ENCODE measurements at regions not wholly inside any gene's neighbourhood (a gene's known extent, or its start where the extent isn't known, plus 50 kb on each side); places are given as distances from the start of the nearest gene placed in this dataset.

- no peak overlapping the region for H3K27ac ChIP-seq
- H2AFZ ChIP-seq, result no peak overlapping the region
- no peaks in the 10 kb centered on the region for H3K4me1 ChIP-seq
- no peak overlapping the region for H3K9ac ChIP-seq
- no peaks in the 10 kb centered on the region for H3K9me3 ChIP-seq (ENCODE audit: control insufficient read depth, low read length)
- no peak overlapping the region for H3K4me3 ChIP-seq (ENCODE audit: low read depth, low read length)
- H3K79me2 ChIP-seq, result no peaks in the 10 kb centered on the region
- no peak overlapping the region for H3K4me2 ChIP-seq (ENCODE audit: low read length)
- H3K36me3 ChIP-seq (ENCODE audit: control insufficient read depth, insufficient read depth, low read length), result no peaks in the 10 kb centered on the region
- no peak for TF ChIP-seq CTCF (IDR thresholded peaks at IDR 0.05)
- H3K27me3 ChIP-seq (ENCODE audit: control insufficient read depth, insufficient read depth, low read length), result no peaks in the 10 kb centered on the region
Measured at GRCh38 chr7:22676385-22676784, 50.6 kb upstream of the IL6 start.

GRCh38 chr7:22675917-22676343 is 51.1 kb upstream of the IL6 start:
- H3K4me3 ChIP-seq (ENCODE audit: low read depth, low read length), result no peak overlapping the region
- H3K9ac ChIP-seq, result no peak overlapping the region
- H3K27me3 ChIP-seq (ENCODE audit: control insufficient read depth, insufficient read depth, low read length), result no peaks in the 10 kb centered on the region
- no peaks in the 10 kb centered on the region for H3K36me3 ChIP-seq (ENCODE audit: control insufficient read depth, insufficient read depth, low read length)
- no peak overlapping the region for H3K4me2 ChIP-seq (ENCODE audit: low read length)
- TF ChIP-seq CTCF (IDR thresholded peaks at IDR 0.05), result no peak
- no peaks in the 10 kb centered on the region for H3K79me2 ChIP-seq
- H3K4me1 ChIP-seq, result no peaks in the 10 kb centered on the region
- H3K9me3 ChIP-seq (ENCODE audit: control insufficient read depth, low read length), result no peaks in the 10 kb centered on the region
- no peak overlapping the region for H3K27ac ChIP-seq
- H2AFZ ChIP-seq, result no peak overlapping the region

GRCh38 chr7:22675421-22675820 is 51.6 kb upstream of the IL6 start:
- H3K36me3 ChIP-seq (ENCODE audit: control insufficient read depth, insufficient read depth, low read length), result no peaks in the 10 kb centered on the region
- H3K9ac ChIP-seq, result no peak overlapping the region
- TF ChIP-seq CTCF (IDR thresholded peaks at IDR 0.05), result no peak
- H3K4me1 ChIP-seq, result no peaks in the 10 kb centered on the region
- H3K27me3 ChIP-seq (ENCODE audit: control insufficient read depth, insufficient read depth, low read length), result no peaks in the 10 kb centered on the region
- H3K79me2 ChIP-seq, result no peaks in the 10 kb centered on the region
- H3K4me2 ChIP-seq (ENCODE audit: low read length), result no peak overlapping the region
- H3K9me3 ChIP-seq (ENCODE audit: control insufficient read depth, low read length), result no peaks in the 10 kb centered on the region
- H2AFZ ChIP-seq, result no peak overlapping the region
- H3K4me3 ChIP-seq (ENCODE audit: low read depth, low read length), result no peak overlapping the region
- no peak overlapping the region for H3K27ac ChIP-seq

- no peak overlapping the region for H3K27ac ChIP-seq
- no peak overlapping the region for H2AFZ ChIP-seq
Measured at GRCh38 chr7:22672846-22673680, 53.9 kb upstream of the IL6 start.

More at GRCh38 chr7:22672846-22673680, 53.9 kb upstream of the IL6 start:
- Histone ChIP-seq H3K9me3 (ENCODE audit: control insufficient read depth, low read length) (no peaks in the 10 kb centered on the region), H3K79me2 (no peaks in the 10 kb centered on the region), H3K4me3 (ENCODE audit: low read depth, low read length) (no peak overlapping the region), H3K9ac (no peak overlapping the region), H3K27me3 (ENCODE audit: control insufficient read depth, insufficient read depth, low read length) (no peaks in the 10 kb centered on the region), H3K36me3 (ENCODE audit: control insufficient read depth, insufficient read depth, low read length) (no peaks in the 10 kb centered on the region), H3K4me2 (ENCODE audit: low read length) (no peak overlapping the region), H3K4me1 (no peaks in the 10 kb centered on the region)
- TF ChIP-seq CTCF (IDR thresholded peaks at IDR 0.05), result no peak
